ENCODE measurements at regions not wholly inside any gene's neighbourhood (a gene's known extent, or its start where the extent isn't known, plus 50 kb on each side); places are given as distances from the start of the nearest gene placed in this dataset.

GRCh38 chr10:124302951-124303505 is 115.7 kb downstream of the OAT start:
- no peak for TF ChIP-seq CTCF (IDR thresholded peaks at IDR 0.05; ENCODE audit: low read depth, low read length)
- H3K4me3 ChIP-seq (ENCODE audit: low read depth, low read length), result no peak overlapping the region

- H3K4me3 ChIP-seq (ENCODE audit: low read depth, low read length), result no peak overlapping the region
- TF ChIP-seq CTCF (IDR thresholded peaks at IDR 0.05; ENCODE audit: low read depth, low read length), result no peak
These were observed 117.0 kb downstream of the OAT start for GRCh38 chr10:124301736-124302135.

- TF ChIP-seq CTCF (IDR thresholded peaks at IDR 0.05; ENCODE audit: low read depth, low read length), result no peak
- no peak overlapping the region for H3K4me3 ChIP-seq (ENCODE audit: low read depth, low read length)
These were observed 118.0 kb downstream of the OAT start for GRCh38 chr10:124300735-124301134.

GRCh38 chr10:124300224-124300623 is 118.5 kb downstream of the OAT start:
- no peak overlapping the region for H3K4me3 ChIP-seq (ENCODE audit: low read depth, low read length)
- TF ChIP-seq CTCF (IDR thresholded peaks at IDR 0.05; ENCODE audit: low read depth, low read length), result no peak

- no peak for TF ChIP-seq CTCF (IDR thresholded peaks at IDR 0.05; ENCODE audit: low read depth, low read length)
- no peak overlapping the region for H3K4me3 ChIP-seq (ENCODE audit: low read depth, low read length)
These were observed 119.0 kb downstream of the OAT start for GRCh38 chr10:124299696-124300095.

- no peak for TF ChIP-seq CTCF (IDR thresholded peaks at IDR 0.05; ENCODE audit: low read depth, low read length)
- no peak overlapping the region for H3K4me3 ChIP-seq (ENCODE audit: low read depth, low read length)
These were observed 119.8 kb downstream of the OAT start for GRCh38 chr10:124298891-124299290.

- TF ChIP-seq CTCF (IDR thresholded peaks at IDR 0.05; ENCODE audit: low read depth, low read length), result no peak
- H3K4me3 ChIP-seq (ENCODE audit: low read depth, low read length), result no peak overlapping the region
These were observed 121.6 kb downstream of the OAT start for GRCh38 chr10:124296813-124297788.

All from WI38 (cell line).